ENCODE measurements at regions not wholly inside any gene's neighbourhood (a gene's known extent, or its start where the extent isn't known, plus 50 kb on each side); places are given as distances from the start of the nearest gene placed in this dataset.
"Not testable (repeated sequence)": the region's sequence is repeated elsewhere in the genome, so short reads cannot be mapped to it uniquely, and the experiment has no call there.

- TF ChIP-seq, protein P1, sequence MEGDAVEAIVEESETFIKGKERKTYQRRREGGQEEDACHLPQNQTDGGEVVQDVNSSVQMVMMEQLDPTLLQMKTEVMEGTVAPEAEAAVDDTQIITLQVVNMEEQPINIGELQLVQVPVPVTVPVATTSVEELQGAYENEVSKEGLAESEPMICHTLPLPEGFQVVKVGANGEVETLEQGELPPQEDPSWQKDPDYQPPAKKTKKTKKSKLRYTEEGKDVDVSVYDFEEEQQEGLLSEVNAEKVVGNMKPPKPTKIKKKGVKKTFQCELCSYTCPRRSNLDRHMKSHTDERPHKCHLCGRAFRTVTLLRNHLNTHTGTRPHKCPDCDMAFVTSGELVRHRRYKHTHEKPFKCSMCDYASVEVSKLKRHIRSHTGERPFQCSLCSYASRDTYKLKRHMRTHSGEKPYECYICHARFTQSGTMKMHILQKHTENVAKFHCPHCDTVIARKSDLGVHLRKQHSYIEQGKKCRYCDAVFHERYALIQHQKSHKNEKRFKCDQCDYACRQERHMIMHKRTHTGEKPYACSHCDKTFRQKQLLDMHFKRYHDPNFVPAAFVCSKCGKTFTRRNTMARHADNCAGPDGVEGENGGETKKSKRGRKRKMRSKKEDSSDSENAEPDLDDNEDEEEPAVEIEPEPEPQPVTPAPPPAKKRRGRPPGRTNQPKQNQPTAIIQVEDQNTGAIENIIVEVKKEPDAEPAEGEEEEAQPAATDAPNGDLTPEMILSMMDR (IDR thresholded peaks at IDR 0.05; ENCODE audit: low read depth, low read length, missing control alignments): no peak
- in situ Hi-C loops (cut with HindIII; ENCODE audit: low sequenced_read_pairs): no loop called here
- H3K4me3 ChIP-seq (ENCODE audit: low read depth, low read length): no peak overlapping the region
- DNase-seq (ENCODE audit: low read depth): no peak
These were observed 299.8 kb downstream of the RPS29 start for GRCh38 chr14:49286257-49286983.

DNA sequence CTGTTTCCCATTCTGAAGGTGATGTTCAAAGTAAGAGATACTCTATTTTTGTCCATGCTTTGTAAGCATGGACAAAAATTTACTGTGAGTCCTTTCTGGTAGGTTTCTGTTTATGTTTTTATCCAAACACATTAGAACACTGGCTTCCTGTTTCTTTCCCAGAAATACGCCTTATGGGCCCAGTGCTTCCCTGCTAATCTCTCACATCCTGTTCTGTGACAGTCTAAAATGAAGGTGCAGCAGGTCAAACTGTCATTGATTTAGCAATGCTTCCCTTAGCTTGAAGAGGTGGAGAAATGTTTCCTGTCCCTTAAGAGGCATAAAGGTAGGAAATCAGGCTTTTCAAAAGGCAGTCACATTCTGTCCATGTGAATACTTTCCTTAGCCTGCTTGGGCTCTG is 305.6 kb downstream of the RPS29 start:
- DNase-seq (ENCODE audit: low read depth): no peak
- TF ChIP-seq, protein P1 (IDR thresholded peaks at IDR 0.05; ENCODE audit: low read depth, low read length, missing control alignments): no peak
- no peak overlapping the region for H3K4me3 ChIP-seq (ENCODE audit: low read depth, low read length)
- in situ Hi-C loops (cut with HindIII; ENCODE audit: low sequenced_read_pairs): no loop called here

GRCh38 chr14:49250517-49250916 is 335.7 kb downstream of the RPS29 start:
- DNase-seq (ENCODE audit: low read depth): no peak
- no peak overlapping the region for H3K4me3 ChIP-seq (ENCODE audit: low read depth, low read length)
- TF ChIP-seq, protein P1 (IDR thresholded peaks at IDR 0.05; ENCODE audit: low read depth, low read length, missing control alignments): no peak
- in situ Hi-C loops (cut with HindIII; ENCODE audit: low sequenced_read_pairs): no loop called here

DNA sequence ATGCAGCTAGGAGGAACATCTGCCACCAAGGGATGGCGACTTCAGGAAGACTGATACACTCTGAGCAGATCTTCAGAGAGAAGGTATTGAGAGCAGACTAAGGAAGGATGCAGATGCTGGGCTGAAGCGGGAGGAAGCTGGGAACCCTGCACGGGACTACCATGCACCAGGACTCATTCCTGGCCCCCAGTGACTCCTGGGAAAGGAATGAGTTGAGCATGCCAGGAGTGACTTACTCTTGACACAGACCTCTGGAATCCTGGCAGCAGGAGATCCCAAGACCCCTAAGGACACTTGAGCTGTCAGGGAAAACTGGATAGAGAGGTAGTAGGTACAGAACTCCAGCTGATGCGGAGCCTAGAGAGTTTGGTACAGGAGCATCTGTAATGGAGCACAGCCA is 336.1 kb downstream of the RPS29 start:
- H3K4me3 ChIP-seq (ENCODE audit: low read depth, low read length): no peak overlapping the region
- DNase-seq (ENCODE audit: low read depth): peak; percentile 19
- TF ChIP-seq, protein P1 (IDR thresholded peaks at IDR 0.05; ENCODE audit: low read depth, low read length, missing control alignments): no peak
- in situ Hi-C loops (cut with HindIII; ENCODE audit: low sequenced_read_pairs): no loop called here

DNA sequence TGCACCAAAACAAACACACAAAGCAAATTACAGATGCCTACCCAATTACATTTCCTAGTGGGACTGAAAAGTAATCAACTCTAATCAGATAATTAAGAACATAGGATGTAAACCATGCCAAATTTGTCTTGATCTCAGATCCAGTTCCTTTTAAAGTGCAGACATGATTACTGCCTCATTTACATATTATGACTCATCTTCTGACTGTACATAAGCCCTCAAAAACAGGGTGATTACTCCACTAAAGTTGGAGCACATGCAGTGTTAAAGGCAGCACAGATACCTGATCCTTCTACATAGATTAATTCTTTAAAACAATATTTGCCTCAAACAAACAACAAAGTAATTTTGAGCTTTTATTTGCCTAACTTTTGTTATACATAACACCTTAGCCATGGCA is 337.2 kb downstream of the RPS29 start:
- in situ Hi-C loops (cut with HindIII; ENCODE audit: low sequenced_read_pairs): no loop called here
- H3K4me3 ChIP-seq (ENCODE audit: low read depth, low read length): no peak overlapping the region
- TF ChIP-seq, protein P1 (IDR thresholded peaks at IDR 0.05; ENCODE audit: low read depth, low read length, missing control alignments): no peak
- DNase-seq (ENCODE audit: low read depth): peak; percentile 16

GRCh38 chr14:49243777-49244176 is 342.4 kb downstream of the RPS29 start:
- in situ Hi-C loops (cut with HindIII; ENCODE audit: low sequenced_read_pairs); H3K4me3 ChIP-seq (ENCODE audit: low read depth, low read length); DNase-seq (ENCODE audit: low read depth): not testable (repeated sequence)

DNA sequence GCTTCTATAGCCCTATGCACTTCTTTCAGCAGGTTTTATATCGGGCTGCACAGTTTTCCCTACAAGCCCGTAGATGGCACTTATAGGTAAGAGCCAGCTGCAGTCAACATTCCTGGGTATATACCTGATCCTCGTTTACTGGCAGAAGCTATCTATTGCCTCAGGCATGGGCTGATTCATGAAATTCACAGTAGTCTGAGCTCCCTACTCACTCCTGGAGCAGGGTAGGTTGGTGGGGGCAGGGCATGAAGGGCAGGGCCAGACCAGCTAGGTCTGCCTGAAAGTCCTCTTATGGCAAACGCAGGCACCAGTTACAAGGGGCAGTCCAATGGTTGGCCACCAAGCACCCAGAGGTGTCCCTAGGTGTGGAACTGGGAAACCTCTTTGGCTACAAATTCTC is 345.8 kb downstream of the RPS29 start:
- H3K4me3 ChIP-seq (ENCODE audit: low read depth, low read length): no peak overlapping the region
- no peak for DNase-seq (ENCODE audit: low read depth)
- in situ Hi-C loops (cut with HindIII; ENCODE audit: low sequenced_read_pairs): no loop called here
- TF ChIP-seq, protein P1 (IDR thresholded peaks at IDR 0.05; ENCODE audit: low read depth, low read length, missing control alignments): no peak

Measured in astrocyte of the cerebellum (primary cell).